H1 (cell line): ENCODE measurements at regions not wholly inside any gene's neighbourhood (a gene's known extent, or its start where the extent isn't known, plus 50 kb on each side); places are given as distances from the start of the nearest gene placed in this dataset.
A peak's percentile ranks its signal among the peaks of the same experiment; 100 is the strongest.

Source experiments
- CTCF ChIA-PET: fragments of 300-600 bp; sonication (Branson Sonifier 250); formaldehyde crosslinking; loops from one replicate; lab custom pipeline; 2021; ENCODE audit not compliant: partially characterized antibody; lab: Charles Lee
- POLR2A ChIA-PET: fragments of 300-600 bp; sonication (Branson Sonifier 250); formaldehyde crosslinking; loops from one replicate; lab custom pipeline; 2021; ENCODE audit warnings: inconsistent platforms; ENCODE audit not compliant: partially characterized antibody; lab: Charles Lee
- DNase-seq, 2 experiments: peaks; one replicate each; pipeline versions ENCODE4 v3.0.0 to v3.0.0-alpha.2; 2010 to 2022; ENCODE audit warnings: low spot score in 2 of 2, low read depth in 1 of 2, mixed read lengths in 1 of 2
- FAIRE-seq: peaks from 2 replicates; lab custom pipeline; 2011; peaks lifted over from hg19 to GRCh38; lab: Jason Lieb, UNC
- H2AFZ ChIP-seq: 2 replicates; pipeline ENCODE4 v1.8.1; 2012; ENCODE audit warnings: low read length, inconsistent platforms
- H2AK5ac ChIP-seq: 2 replicates; pipeline ENCODE4 v1.6.1; 2013; ENCODE audit warnings: low read depth, low read length
- H2BK120ac ChIP-seq: replicated peaks from 2 replicates; pipeline ENCODE3; 2013; ENCODE audit warnings: low read depth, low read length, inconsistent platforms
- H2BK12ac ChIP-seq: 2 replicates; pipeline ENCODE4 v1.6.1; 2013; ENCODE audit warnings: low read depth, low read length
- H2BK15ac ChIP-seq: 2 replicates; pipeline ENCODE4 v1.6.1; 2013; ENCODE audit warnings: low read length
- H2BK20ac ChIP-seq: 2 replicates; pipeline ENCODE4 v1.6.1; 2013; ENCODE audit warnings: low read length
- H2BK5ac ChIP-seq: 2 replicates; pipeline ENCODE4 v1.6.1; 2013; ENCODE audit warnings: low read depth, low read length
- H3K14ac ChIP-seq: 2 replicates; pipeline ENCODE4 v1.6.1; 2013; ENCODE audit warnings: inconsistent platforms; ENCODE audit not compliant: insufficient read length
- H3K18ac ChIP-seq: 2 replicates; pipeline ENCODE4 v1.6.1; 2013; ENCODE audit warnings: low read length; ENCODE audit errors: extremely low read depth
- H3K23ac ChIP-seq: 2 replicates; pipeline ENCODE4 v1.6.1; 2013; ENCODE audit warnings: inconsistent platforms; ENCODE audit not compliant: insufficient read length
- H3K23me2 ChIP-seq: 2 replicates; pipeline ENCODE4 v1.6.1; 2013; ENCODE audit warnings: low read depth, low read length
- H3K27ac ChIP-seq: 2 replicates; pipeline ENCODE4 v1.6.1; 2011; ENCODE audit warnings: low read depth, low read length, inconsistent platforms
- H3K27me3 ChIP-seq, 4 experiments: replicated peaks in 1 of 4; 1 replicate in 1 of 4; 2 replicates in 3 of 4; pipeline versions ENCODE4 v1.6.1 to v1.8.1; 2011 to 2013; ENCODE audit warnings: low read length in 3 of 4, mild to moderate bottlenecking in 3 of 4, inconsistent platforms in 2 of 4, mixed read lengths in 2 of 4, moderate library complexity in 1 of 4; ENCODE audit not compliant: control insufficient read depth in 3 of 4, insufficient read depth in 3 of 4; ENCODE audit errors: extremely low read depth in 1 of 4
- H3K36me3 ChIP-seq, 4 experiments: 2 replicates each; pipeline versions ENCODE4 v1.6.1 to v1.8.1; 2011 to 2013; ENCODE audit warnings: mild to moderate bottlenecking in 4 of 4, low read length in 3 of 4, moderate library complexity in 2 of 4, control low read depth in 1 of 4, inconsistent platforms in 1 of 4; ENCODE audit not compliant: insufficient read depth in 4 of 4, control insufficient read depth in 2 of 4
- H3K4ac ChIP-seq: replicated peaks from 2 replicates; pipeline ENCODE3; 2013; ENCODE audit warnings: low read length, low read depth, mixed read lengths, inconsistent platforms; ENCODE audit not compliant: insufficient read length
- H3K4me1 ChIP-seq, 4 experiments: replicated peaks in 1 of 4; 1 replicate in 1 of 4; 2 replicates in 3 of 4; pipeline versions ENCODE4 v1.6.1 to v1.8.1; 2011 to 2013; ENCODE audit warnings: low read length in 3 of 4, inconsistent platforms in 2 of 4, mixed read lengths in 1 of 4; ENCODE audit not compliant: insufficient read depth in 4 of 4, control insufficient read depth in 3 of 4
- H3K4me2 ChIP-seq, 2 experiments: 2 replicates each; pipeline versions ENCODE4 v1.6.1 to v1.8.1; 2011 to 2013; ENCODE audit warnings: low read depth in 2 of 2, low read length in 2 of 2, control low read depth in 1 of 2, inconsistent platforms in 1 of 2, mild to moderate bottlenecking in 1 of 2; ENCODE audit not compliant: insufficient read depth in 1 of 2
- H3K4me3 ChIP-seq, 4 experiments: fragments of 200-600, 300-600 bp in 1 of 4; sonication (generic), shearing (Covaris generic), sonication (Bioruptor Twin) in 1 of 4; 2 replicates each; pipeline versions ENCODE4 v1.5.1 to v1.8.1; 2011 to 2016; ENCODE audit warnings: low read length in 4 of 4, low read depth in 3 of 4, control low read depth in 2 of 4, inconsistent platforms in 2 of 4, mild to moderate bottlenecking in 2 of 4, mixed read lengths in 1 of 4, moderate library complexity in 1 of 4; ENCODE audit not compliant: insufficient read depth in 2 of 4; ENCODE audit errors: extremely low read depth in 1 of 4
- H3K56ac ChIP-seq: replicated peaks from 2 replicates; pipeline ENCODE3; 2013; ENCODE audit warnings: low read depth, mild to moderate bottlenecking, mixed read lengths, low read length, inconsistent platforms; ENCODE audit not compliant: insufficient read length
- H3K79me1 ChIP-seq: 2 replicates; pipeline ENCODE4 v1.6.1; 2013; ENCODE audit warnings: low read depth, low read length, control low read depth
- H3K79me2 ChIP-seq, 2 experiments: 2 replicates each; pipeline versions ENCODE4 v1.6.1 to v1.8.1; 2012 to 2013; ENCODE audit warnings: low read length in 2 of 2, mild to moderate bottlenecking in 2 of 2, inconsistent platforms in 1 of 2; ENCODE audit not compliant: insufficient read depth in 2 of 2, control insufficient read depth in 1 of 2
- H3K9ac ChIP-seq, 4 experiments: replicated peaks in 1 of 4; 1 replicate in 1 of 4; 2 replicates in 3 of 4; pipeline versions ENCODE4 v1.6.1 to v1.8.1; 2011 to 2013; ENCODE audit warnings: low read depth in 3 of 4, low read length in 3 of 4, control low read depth in 2 of 4, mild to moderate bottlenecking in 2 of 4, moderate library complexity in 2 of 4, inconsistent platforms in 1 of 4; ENCODE audit errors: extremely low read depth in 1 of 4
- H3K9me3 ChIP-seq, 2 experiments: 2 replicates each; pipeline versions ENCODE4 v1.6.1 to v1.8.1; 2012 to 2013; ENCODE audit warnings: mild to moderate bottlenecking in 2 of 2, moderate library complexity in 2 of 2, control low read depth in 1 of 2, inconsistent platforms in 1 of 2, low read depth in 1 of 2, low read length in 1 of 2, mixed read lengths in 1 of 2; ENCODE audit not compliant: insufficient read depth in 2 of 2
- H4K20me1 ChIP-seq, 2 experiments: replicated peaks in 1 of 2; 2 replicates each; pipeline versions ENCODE3 to v1.8.1; 2011 to 2013; ENCODE audit warnings: inconsistent platforms in 2 of 2, low read length in 2 of 2, mild to moderate bottlenecking in 1 of 2; ENCODE audit not compliant: insufficient read depth in 2 of 2, control insufficient read depth in 1 of 2
- H4K5ac ChIP-seq: 2 replicates; pipeline ENCODE4 v1.6.1; 2013; ENCODE audit warnings: low read length, low read depth, mixed read lengths, inconsistent platforms; ENCODE audit not compliant: insufficient read length
- H4K8ac ChIP-seq: 2 replicates; pipeline ENCODE4 v1.8.0; 2013; ENCODE audit warnings: mild to moderate bottlenecking, moderate library complexity, low read length, inconsistent platforms; ENCODE audit not compliant: insufficient read depth; ENCODE audit errors: extremely low read depth
- H4K91ac ChIP-seq: replicated peaks from 2 replicates; pipeline ENCODE3; 2013; ENCODE audit warnings: low read length, mixed read lengths, inconsistent platforms; ENCODE audit not compliant: insufficient read length
- ATF3 ChIP-seq: IDR thresholded peaks from 2 replicates; pipeline ENCODE4 v1.6.1; 2011; ENCODE audit warnings: low read depth, mild to moderate bottlenecking, low read length; ENCODE audit not compliant: insufficient read depth
- CBX5 ChIP-seq: fragments of 300-800, 300-1000 bp; sonication (generic); IDR thresholded peaks from 2 replicates; pipeline ENCODE4 v1.7.1; 2016; ENCODE audit warnings: antibody characterized with exemption, low read length, low read depth
- EGR1 ChIP-seq: IDR thresholded peaks from 2 replicates; pipeline ENCODE4 v1.6.1; 2011; ENCODE audit warnings: low read depth, low read length, borderline replicate concordance
- EP300 ChIP-seq, 2 experiments: IDR thresholded peaks; 1 replicate in 1 of 2; 2 replicates in 1 of 2; pipeline ENCODE4 v1.6.1; 2011 to 2012; ENCODE audit warnings: low read depth in 2 of 2, low read length in 2 of 2, mild to moderate bottlenecking in 2 of 2, borderline replicate concordance in 1 of 2, inconsistent platforms in 1 of 2, moderate library complexity in 1 of 2
- GABPA ChIP-seq: IDR thresholded peaks from 2 replicates; pipeline ENCODE4 v1.6.1; 2011; ENCODE audit warnings: mild to moderate bottlenecking, low read length, moderate library complexity, borderline replicate concordance; ENCODE audit not compliant: insufficient read depth
- HDAC6 ChIP-seq: IDR thresholded peaks from one replicate; pipeline ENCODE4 v1.7.1; 2012; ENCODE audit warnings: low read depth, mild to moderate bottlenecking, inconsistent platforms, low read length, moderate library complexity
- JUN ChIP-seq: IDR thresholded peaks from 2 replicates; pipeline ENCODE4 v1.6.1; 2011; ENCODE audit warnings: low read depth, mild to moderate bottlenecking, improper control_type of control experiment, low read length
- JUND ChIP-seq: IDR thresholded peaks from 2 replicates; pipeline ENCODE4 v1.6.1; 2011; ENCODE audit warnings: mild to moderate bottlenecking, improper control_type of control experiment, low read length
- SIX5 ChIP-seq: IDR thresholded peaks from 2 replicates; pipeline ENCODE4 v1.6.1; 2011; ENCODE audit warnings: mild to moderate bottlenecking, low read depth, low read length
- SP2 ChIP-seq: IDR thresholded peaks from 2 replicates; pipeline ENCODE4 v1.6.1; 2012; ENCODE audit warnings: mild to moderate bottlenecking, low read length, inconsistent platforms
- USF2 ChIP-seq: IDR thresholded peaks from 2 replicates; pipeline ENCODE4 v1.6.1; 2011; ENCODE audit warnings: low read length, improper control_type of control experiment
- WGBS, 2 experiments: shearing (Covaris generic) in 1 of 2; methylation state at CpG; one replicate each; pipeline versions ENCODE4 v1.1.6 to v1.1.7; 2013 to 2015; ENCODE audit warnings: low lambda C conversion rate in 2 of 2, mixed read lengths in 2 of 2, inconsistent platforms in 1 of 2, low coverage in 1 of 2, missing lambda C conversion rate in 1 of 2; ENCODE audit not compliant: insufficient replicate concordance in 2 of 2, insufficient coverage in 1 of 2, insufficient read length in 1 of 2; ENCODE audit errors: extremely low coverage in 1 of 2, missing lambda C conversion rate in 1 of 2; 5-methylcytosine and 5-hydroxymethylcytosine counted together

GRCh38 chr13:73657821-73658540 lies 476.2 kb downstream of the KLF12 start:
- Histone ChIP-seq H2AFZ (0 out of 2 replicates have a peak overlapping the region, but pooled peaks have one; percentile 23), H4K20me1 (no peaks in the 10 kb centered on the region), H3K9me3 (no peaks in the 10 kb centered on the region), H3K4me2 (no peak overlapping the region), H3K27ac (no peak overlapping the region), H3K14ac (no peak overlapping the region), H2BK120ac (no peak overlapping the region), H3K4me1 (no peaks in the 10 kb centered on the region; a peak in 1 of 7 replicates), H3K56ac (no peak overlapping the region), H2AK5ac (no peak overlapping the region), H3K79me2 (no peaks in the 10 kb centered on the region), H3K4ac (no peak overlapping the region), H2BK5ac (no peak overlapping the region), H3K27me3 (no peaks in the 10 kb centered on the region), H3K18ac (no peak overlapping the region), H4K5ac (no peak overlapping the region), H3K23me2 (no peaks in the 10 kb centered on the region), H2BK20ac (no peak overlapping the region), H4K8ac (no peak overlapping the region), H4K91ac (no peak overlapping the region), H3K79me1 (no peaks in the 10 kb centered on the region), H3K23ac (no peak overlapping the region), H3K36me3 (no peaks in the 10 kb centered on the region), H2BK15ac (no peak overlapping the region), H3K4me3 (no peak overlapping the region), H3K9ac (no peak overlapping the region), H2BK12ac (no peak overlapping the region)
- FAIRE-seq (no peak), DNase-seq (no peak)
- ChIA-PET CTCF (interaction anchor here (0.7 to 1.3 kb wide), 6 partner anchors 8 to 109 kb away, joined by 3 to 5 read pairs (median 4); no protein-coding TSS in a partner anchor), POLR2A (interaction anchor here (0.9 kb wide), 1 partner anchor 1824 kb away, joined by 3 read pairs; the partner anchor contains the start of gene TBC1D4)
- 84% methylated on average over 6 of the region's 6 CpGs; no CpG with 5 or more reads in 1 of the 2 experiments for WGBS, 2 experiments
- TF ChIP-seq EGR1 (no peak), GABPA (no peak), USF2 (no peak), ATF3 (no peak), SIX5 (no peak), CBX5 (no peak), JUND (no peak), EP300 (IDR thresholded peaks at IDR 0.05; ENCODE audit: borderline replicate concordance in 1 of 2, low read depth in 2 of 2, low read length in 2 of 2) (no peak), HDAC6 (no peak), JUN (no peak), SP2 (no peak)
